ENCODE measurements at regions not wholly inside any gene's neighbourhood (a gene's known extent, or its start where the extent isn't known, plus 50 kb on each side); places are given as distances from the start of the nearest gene placed in this dataset.
"Not testable (repeated sequence)": the region's sequence is repeated elsewhere in the genome, so short reads cannot be mapped to it uniquely, and the experiment has no call there.

DNA sequence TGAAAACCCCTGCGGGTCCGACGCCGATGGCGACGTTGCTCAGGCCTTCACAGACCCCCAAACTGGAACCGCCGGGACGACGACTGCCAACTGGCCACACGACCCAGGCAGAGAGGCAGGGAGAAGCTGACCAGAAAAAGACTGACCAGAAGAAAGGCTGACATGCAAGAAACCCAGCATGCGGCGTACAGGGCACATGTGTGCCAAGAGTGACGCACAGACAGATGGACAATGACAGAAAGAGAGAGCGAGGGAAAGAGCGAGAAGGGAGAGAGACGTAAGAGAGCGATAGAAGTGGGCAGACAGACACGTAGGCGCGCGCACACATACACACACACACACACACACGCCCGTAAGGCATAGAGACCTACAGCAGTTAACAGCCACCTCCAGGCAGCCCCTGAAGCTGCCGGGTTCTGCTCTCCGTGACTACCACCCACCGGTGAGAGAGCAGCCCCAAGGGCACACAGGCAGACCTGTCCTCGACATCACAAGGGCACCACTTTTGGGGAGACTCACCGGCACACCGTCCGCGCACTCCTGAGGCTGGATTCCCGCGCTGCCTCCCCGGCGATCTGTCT is 67.2 kb upstream of the ZNF527 start:
- no peak for DNase-seq

GRCh38 chr19:37304190-37304883 is 66.6 kb upstream of the ZNF527 start:
- DNase-seq = no peak

- DNase-seq = no peak
Observed at GRCh38 chr19:37304884-37305255, 66.0 kb upstream of the ZNF527 start.

DNA sequence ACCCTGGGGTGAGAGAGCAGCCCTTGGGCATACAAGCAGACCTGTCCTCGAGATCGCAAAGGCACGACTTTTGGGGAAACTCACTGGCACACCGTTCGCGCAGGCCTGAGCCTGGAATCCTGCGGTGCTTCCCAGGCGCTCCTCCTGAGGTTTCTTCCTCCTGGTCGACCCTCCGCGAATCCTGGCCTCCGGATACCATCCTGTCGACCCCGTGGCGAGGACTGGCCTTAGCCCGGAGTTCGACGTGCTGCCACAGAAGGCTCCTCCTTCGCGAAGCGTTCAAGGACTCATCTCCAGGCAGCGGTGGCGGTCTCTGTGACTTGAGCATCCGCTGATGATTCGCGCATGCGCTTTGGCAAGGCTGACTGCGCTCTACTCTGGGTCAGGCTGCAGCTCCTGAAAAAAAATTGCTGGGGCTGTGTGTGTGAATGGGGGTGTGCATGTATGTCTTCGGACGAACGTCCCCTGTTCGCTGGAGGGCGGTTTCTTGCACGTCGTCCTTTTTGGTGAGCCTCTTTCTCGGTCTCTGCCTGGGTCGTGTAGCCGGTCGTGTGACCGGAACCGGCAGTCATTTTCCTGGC is 64.4 kb upstream of the ZNF527 start:
- no peak for DNase-seq

GRCh38 chr19:37309834-37310575 is 60.9 kb upstream of the ZNF527 start:
- peak; percentile 11 to 16 for DNase-seq

DNA sequence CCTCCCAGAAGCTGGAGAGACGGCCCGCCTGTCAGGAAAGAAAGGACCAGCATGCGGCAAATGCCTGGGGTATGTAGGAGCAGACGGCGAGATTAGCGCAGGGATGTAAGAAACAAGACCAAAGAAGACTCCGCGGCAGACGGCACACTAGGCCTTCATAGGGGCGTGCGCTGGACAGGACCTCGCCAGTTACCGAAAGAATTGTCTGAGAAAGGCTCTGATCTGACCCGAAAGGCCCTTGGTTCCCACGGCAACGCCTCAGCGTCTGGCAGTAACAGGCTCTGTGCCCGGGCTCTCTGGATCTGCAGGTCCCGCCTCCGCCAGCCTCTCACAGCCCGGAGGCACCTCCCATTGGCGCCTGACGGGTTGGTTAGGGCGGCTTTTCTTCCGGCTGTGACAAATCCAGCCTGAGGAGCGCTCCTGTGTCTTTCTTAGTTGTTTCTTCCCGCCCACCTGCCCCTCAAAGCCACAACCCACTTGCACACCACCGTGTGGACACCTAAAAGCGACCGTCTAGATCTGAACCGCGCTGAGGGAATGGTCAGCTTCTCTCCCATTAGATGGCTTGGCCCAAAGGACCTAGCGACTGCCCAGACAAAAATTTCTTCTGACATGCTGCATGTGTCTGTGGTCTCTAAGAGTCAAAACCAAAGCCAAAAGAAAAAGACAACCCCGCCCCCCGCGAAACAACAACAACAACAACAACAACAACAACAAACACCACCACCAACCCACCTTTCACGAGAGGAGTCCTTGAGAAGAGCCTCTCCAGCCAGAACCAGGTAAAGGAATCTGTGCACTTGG is 58.2 kb upstream of the ZNF527 start:
- DNase-seq = peak; percentile 36 to 59

DNA sequence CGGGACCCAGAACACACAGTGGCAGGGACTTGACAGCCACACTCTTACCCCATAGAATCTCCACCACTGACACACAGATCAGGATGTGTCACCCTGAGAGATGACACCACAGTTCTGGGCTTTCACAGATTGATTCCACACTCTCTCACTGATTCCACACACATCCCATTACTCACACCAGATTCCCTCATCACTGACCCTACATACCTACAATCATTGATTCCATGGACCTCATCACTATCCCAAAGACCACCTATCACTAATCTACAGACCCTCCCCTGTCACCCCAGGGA is 57.6 kb upstream of the ZNF527 start:
- no peak for DNase-seq

DNA sequence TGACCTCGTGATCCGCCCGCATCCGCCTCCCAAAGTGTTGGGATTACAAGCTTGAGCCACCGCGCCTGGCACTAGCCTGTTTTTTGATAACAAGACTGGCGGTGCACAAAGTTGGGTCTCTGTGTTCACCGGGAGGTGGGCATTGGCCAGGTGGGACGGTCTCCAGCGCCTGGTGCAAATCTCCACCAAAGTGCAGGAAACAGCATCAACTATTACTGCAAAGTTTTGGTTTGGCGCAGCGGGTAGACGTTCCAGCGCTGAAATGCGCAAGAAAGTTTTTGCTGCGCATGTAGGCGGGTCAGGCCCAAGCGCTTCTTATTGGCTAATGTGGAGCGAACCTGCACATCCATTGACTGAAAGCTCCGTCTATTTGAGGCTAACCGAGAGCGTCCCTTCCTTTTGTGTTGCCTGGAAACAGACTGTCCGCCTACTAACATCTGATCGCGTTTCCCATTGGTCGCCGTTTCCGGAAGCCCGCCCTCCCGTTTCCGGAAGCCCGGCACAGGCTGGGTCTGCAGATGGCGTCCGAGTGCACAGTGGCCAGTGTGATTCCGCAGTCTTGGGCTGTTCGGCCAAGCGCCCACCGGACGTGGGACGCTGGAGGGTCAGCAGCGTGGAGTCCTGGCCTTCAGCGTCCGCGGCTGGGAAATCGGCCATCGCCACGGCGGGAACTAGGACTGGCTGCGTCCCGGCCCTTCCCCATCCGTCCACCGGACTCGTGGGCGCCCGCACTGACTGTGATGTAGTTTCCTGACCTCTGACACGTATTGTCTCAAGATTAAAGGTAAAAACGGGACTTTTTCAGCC is 53.3 kb upstream of the ZNF527 start:
- DNase-seq = peak; percentile 90 to 93

DNA sequence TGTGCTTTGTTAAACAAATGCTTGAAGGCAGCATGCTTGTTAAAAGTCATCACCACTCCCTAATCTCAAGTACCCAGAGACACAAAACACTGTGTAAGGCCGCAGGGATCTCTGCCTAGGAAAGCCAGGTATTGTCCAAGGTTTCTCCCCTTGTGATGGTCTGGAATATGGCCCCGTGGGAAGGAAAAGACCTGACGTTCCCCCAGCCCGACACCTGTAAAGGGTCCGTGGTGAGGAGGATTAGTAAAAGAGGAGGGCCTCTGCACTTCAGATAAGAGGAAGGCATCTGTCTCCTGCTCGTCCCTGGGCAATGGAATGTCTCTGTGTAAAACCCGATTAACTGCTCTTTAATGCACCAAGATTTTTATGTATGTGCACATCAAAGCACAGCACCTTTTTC is 49.9 kb upstream of the ZNF527 start:
- DNase-seq = not testable (repeated sequence)
